ENCODE measurements at regions not wholly inside any gene's neighbourhood (a gene's known extent, or its start where the extent isn't known, plus 50 kb on each side); places are given as distances from the start of the nearest gene placed in this dataset.
"Not testable (repeated sequence)": the region's sequence is repeated elsewhere in the genome, so short reads cannot be mapped to it uniquely, and the experiment has no call there.

- no peak for DNase-seq
Observed at GRCh38 chrX:109880629-109881028, 122.3 kb upstream of the TMEM164 start.

- no peak for DNase-seq
Observed at GRCh38 chrX:109886122-109886761, 116.7 kb upstream of the TMEM164 start.

DNA sequence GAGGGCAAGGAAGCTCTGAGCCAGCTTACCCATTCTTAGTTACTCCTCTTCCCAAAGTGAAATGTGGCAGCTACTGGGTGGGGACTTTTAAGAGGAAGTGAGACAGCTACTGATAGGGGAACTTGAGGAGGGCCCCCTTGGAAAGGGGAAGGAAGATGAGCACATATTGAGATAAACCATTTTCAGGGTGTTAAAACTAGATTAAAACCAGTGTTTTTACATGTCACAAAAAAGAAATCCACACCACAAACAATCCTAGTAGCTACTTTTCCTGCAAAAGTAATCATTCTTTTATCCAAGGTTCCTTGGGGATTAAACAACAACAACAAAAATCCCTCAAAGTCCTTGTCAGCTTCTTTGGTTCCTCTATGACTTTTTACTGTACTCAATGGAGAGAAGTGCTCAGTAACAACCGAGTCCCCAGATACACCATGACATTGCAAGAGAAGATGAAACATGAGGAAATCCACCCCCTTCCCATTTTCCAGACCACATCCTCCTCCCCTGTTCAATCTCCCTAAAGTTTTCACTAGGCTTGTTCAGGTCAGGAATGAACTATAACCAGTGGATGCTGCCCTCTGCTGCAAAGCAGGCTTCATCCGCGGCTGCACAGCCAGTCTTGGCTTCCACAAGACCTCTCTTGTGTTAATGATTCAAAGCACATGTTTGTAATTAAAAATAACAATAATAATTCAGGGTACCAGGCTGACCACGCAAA lies 113.5 kb upstream of the TMEM164 start:
- DNase-seq, result peak; percentile 60

GRCh38 chrX:109890300-109890699 lies 112.6 kb upstream of the TMEM164 start:
- DNase-seq, result no peak

DNA sequence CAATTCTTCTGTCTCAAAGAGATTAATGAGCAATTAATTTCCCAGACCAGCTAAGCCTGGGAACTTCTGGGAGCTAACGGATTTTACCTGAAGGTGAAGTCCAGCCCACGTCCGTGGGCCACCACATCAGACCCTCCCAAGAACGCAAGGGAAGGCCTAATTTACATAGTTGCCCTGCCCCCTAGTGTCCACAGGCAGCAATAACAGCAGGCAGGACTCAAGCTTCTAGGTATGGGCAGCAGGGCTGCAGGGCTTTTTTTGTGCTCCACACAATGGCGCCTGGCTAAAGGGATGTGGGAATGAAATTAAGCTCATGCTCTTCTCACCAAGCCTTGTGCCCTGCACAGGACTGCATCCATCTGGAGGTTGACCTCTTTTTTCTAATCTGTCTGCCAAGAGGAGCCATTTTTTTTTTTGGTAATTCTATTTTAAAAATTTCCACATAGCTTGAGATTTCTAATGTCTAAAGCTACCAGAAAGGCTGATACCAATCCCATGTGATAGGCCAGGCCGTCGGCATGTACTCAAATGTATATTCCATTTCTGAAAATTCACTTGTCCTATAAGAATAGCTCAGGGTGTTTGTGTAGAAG lies 111.9 kb upstream of the TMEM164 start:
- DNase-seq, result peak; percentile 82

DNA sequence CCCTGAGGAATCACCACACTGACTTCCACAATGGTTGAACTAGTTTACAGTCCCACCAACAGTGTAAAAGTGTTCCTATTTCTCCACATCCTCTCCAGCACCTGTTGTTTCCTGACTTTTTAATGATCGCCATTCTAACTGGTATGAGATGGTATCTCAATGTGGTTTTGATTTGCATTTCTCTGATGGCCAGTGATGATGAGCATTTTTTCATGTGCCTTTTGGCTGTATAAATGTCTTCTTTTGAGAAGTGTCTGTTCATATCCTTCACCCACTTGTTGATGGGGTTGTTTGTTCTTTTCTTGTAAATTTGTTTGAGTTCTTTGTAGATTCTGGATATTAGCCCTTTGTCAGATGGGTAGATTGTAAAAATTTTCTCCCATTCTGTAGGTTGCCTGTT lies 106.9 kb upstream of the TMEM164 start:
- not testable (repeated sequence) for DNase-seq

GRCh38 chrX:109902665-109903064 lies 100.2 kb upstream of the TMEM164 start:
- no peak for DNase-seq

GRCh38 chrX:109911046-109911445 lies 91.9 kb upstream of the TMEM164 start:
- DNase-seq, result no peak

GRCh38 chrX:109912993-109913392 lies 89.9 kb upstream of the TMEM164 start:
- DNase-seq, result not testable (repeated sequence)

GRCh38 chrX:109914114-109914849 lies 88.6 kb upstream of the TMEM164 start:
- no peak for DNase-seq

- no peak for DNase-seq
Observed at GRCh38 chrX:109918753-109919152, 84.2 kb upstream of the TMEM164 start.

DNA sequence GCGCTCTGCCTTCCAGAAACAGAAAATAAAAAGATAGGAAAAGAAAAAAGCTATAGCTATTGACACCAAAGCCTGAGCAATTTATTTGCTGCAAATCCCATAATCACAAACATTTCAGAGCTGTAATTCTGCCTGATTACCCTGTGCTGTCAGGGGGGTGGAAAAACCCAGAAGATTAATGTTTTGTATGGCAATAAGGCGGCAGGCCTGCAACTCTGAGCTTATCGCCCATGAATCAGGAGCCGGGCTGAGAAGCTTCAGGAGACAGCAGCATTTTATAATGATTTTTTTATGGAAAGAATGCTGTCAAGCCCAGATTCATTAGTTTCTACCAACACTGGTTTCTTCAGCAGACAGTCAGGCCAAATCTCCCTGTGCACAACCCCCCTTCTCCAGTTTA lies 82.6 kb upstream of the TMEM164 start:
- no peak for DNase-seq

GRCh38 chrX:109920868-109921267 lies 82.0 kb upstream of the TMEM164 start:
- DNase-seq, result no peak

GRCh38 chrX:109922190-109922589 lies 80.7 kb upstream of the TMEM164 start:
- DNase-seq, result no peak

GRCh38 chrX:109925003-109925402 lies 77.9 kb upstream of the TMEM164 start:
- DNase-seq, result not testable (repeated sequence)

DNA sequence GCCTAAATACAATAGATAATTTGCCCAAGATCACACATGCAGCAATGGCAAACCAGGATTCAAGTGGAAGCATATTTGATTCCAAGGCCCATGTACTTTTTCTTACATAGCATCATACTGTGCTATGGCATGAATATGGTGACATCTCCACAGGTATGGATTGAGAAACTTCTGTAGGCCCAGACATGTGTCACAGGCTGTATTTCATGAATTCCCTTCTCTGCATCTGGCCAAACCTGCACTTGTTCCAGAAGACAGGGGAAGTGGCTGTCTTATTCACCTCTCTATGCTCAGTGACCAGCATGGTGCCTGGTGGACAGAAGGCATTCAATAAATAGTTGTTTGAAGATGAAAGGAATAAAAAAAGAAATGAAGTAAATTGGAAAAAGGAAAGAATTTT lies 77.3 kb upstream of the TMEM164 start:
- DNase-seq, result no peak

GRCh38 chrX:109926118-109926517 lies 76.8 kb upstream of the TMEM164 start:
- no peak for DNase-seq

GRCh38 chrX:109926743-109927662 lies 75.9 kb upstream of the TMEM164 start:
- no peak for DNase-seq

DNA sequence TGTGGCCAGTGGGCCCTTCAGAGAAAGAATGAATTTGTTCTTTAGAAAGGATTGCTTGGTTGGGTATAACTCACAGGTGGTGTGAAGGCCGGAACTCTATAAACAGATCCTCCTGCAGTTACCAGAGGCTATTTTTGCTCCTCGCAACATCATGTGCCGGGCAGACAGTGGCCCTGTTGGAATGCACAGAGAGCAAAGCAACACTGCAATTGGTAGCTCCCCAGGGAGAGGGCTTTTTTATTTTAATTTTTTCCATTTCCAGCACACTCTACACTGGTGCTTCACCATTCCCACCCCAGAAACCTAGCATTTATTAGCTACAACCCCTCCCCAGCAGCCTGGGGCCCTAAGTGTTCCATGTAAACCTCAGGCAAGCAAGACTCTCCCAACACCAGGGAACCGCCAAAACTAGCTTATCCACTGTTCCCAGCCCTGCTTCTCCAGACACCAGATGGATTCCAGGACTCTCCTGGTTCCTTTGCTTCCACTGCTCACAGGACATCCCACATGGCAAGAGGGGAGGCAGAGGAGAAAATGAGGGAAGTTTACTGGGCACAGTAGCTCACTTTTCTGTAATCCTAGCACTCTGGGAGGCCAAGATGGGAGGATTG lies 75.1 kb upstream of the TMEM164 start:
- DNase-seq, result no peak

- DNase-seq, result no peak
Observed at GRCh38 chrX:109928596-109929335, 74.1 kb upstream of the TMEM164 start.

DNA sequence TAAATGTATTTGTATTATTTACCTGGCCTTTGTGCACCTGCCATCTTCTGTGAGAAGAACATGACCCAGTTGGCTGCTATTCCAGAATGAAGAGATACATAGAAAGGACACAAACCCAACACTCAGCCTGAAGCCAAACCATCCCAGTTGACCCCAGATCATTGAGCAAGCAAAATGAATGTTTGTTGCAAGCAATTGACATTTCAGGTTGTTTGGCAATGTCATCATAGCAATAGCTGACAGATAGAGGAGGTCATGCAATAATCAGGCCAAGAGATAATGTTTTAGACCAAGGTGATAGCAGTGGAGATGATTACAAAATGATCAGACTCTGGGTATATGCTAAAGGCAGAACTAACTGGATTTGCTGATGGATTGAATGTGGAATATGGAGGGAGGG lies 71.2 kb upstream of the TMEM164 start:
- no peak for DNase-seq
